Keratinocyte (primary cell): ENCODE measurements at regions not wholly inside any gene's neighbourhood (a gene's known extent, or its start where the extent isn't known, plus 50 kb on each side); places are given as distances from the start of the nearest gene placed in this dataset.

Experiments used
- DNase-seq: peaks from one replicate; pipeline ENCODE4 v3.0.0-alpha.2; 2011; ENCODE audit warnings: low read depth, missing footprints, low spot score
- FAIRE-seq: peaks from 2 replicates; lab custom pipeline; 2011; peaks lifted over from hg19 to GRCh38; lab: Jason Lieb, UNC
- H2AFZ ChIP-seq: 2 replicates; pipeline ENCODE4 v1.6.0; 2012; ENCODE audit warnings: low read length, control low read depth, inconsistent platforms; ENCODE audit not compliant: control insufficient read depth
- H3K27ac ChIP-seq: 2 replicates; pipeline ENCODE4 v1.5.1; 2011; ENCODE audit warnings: low read length; ENCODE audit not compliant: control insufficient read depth, insufficient read depth
- H3K27me3 ChIP-seq: 3 replicates; pipeline ENCODE4 v1.6.0; 2011; ENCODE audit warnings: low read length; ENCODE audit not compliant: control insufficient read depth, insufficient read depth; ENCODE audit errors: extremely low read depth
- H3K36me3 ChIP-seq, 2 experiments: 2 replicates in 1 of 2; 3 replicates in 1 of 2; pipeline ENCODE4 v1.5.1; 2011; ENCODE audit warnings: low read length in 2 of 2, mild to moderate bottlenecking in 1 of 2; ENCODE audit not compliant: control insufficient read depth in 2 of 2, insufficient read depth in 2 of 2; ENCODE audit errors: extremely low read depth in 1 of 2
- H3K4me1 ChIP-seq: 3 replicates; pipeline ENCODE4 v1.5.1; 2011; ENCODE audit warnings: low read length; ENCODE audit not compliant: control insufficient read depth, insufficient read depth; ENCODE audit errors: extremely low read depth
- H3K4me2 ChIP-seq: 3 replicates; pipeline ENCODE4 v1.6.0; 2011; ENCODE audit warnings: low read depth, low read length; ENCODE audit not compliant: control insufficient read depth, insufficient read depth; ENCODE audit errors: extremely low read depth
- H3K4me3 ChIP-seq, 3 experiments: fragments of 200-600 bp in 1 of 3; sonication (generic) in 1 of 3; 2 replicates in 2 of 3; 3 replicates in 1 of 3; pipeline ENCODE4 v1.5.1; 2011 to 2016; ENCODE audit warnings: low read length in 3 of 3, mild to moderate bottlenecking in 3 of 3, control low read depth in 2 of 3, inconsistent platforms in 1 of 3, low read depth in 1 of 3, mixed read lengths in 1 of 3, mixed run types in 1 of 3, moderate library complexity in 1 of 3; ENCODE audit not compliant: control insufficient read depth in 2 of 3, insufficient read depth in 2 of 3; ENCODE audit errors: extremely low read depth in 1 of 3
- H3K79me2 ChIP-seq: 2 replicates; pipeline ENCODE4 v1.6.0; 2012; ENCODE audit warnings: low read length; ENCODE audit not compliant: control insufficient read depth, insufficient read depth
- H3K9ac ChIP-seq: 3 replicates; pipeline ENCODE4 v1.6.0; 2011; ENCODE audit warnings: low read length; ENCODE audit not compliant: control insufficient read depth, insufficient read depth; ENCODE audit errors: extremely low read depth
- H3K9me1 ChIP-seq: 3 replicates; pipeline ENCODE4 v1.6.0; 2011; ENCODE audit warnings: low read length; ENCODE audit not compliant: control insufficient read depth, insufficient read depth; ENCODE audit errors: extremely low read depth
- H3K9me3 ChIP-seq: 2 replicates; pipeline ENCODE4 v1.5.1; 2012; ENCODE audit warnings: low read depth, low read length; ENCODE audit not compliant: control insufficient read depth
- H4K20me1 ChIP-seq: 3 replicates; pipeline ENCODE4 v1.6.0; 2011; ENCODE audit warnings: low read length; ENCODE audit not compliant: control insufficient read depth, insufficient read depth; ENCODE audit errors: extremely low read depth
- EZH2 ChIP-seq: IDR thresholded peaks from one replicate; pipeline ENCODE4 v1.6.1; 2012; ENCODE audit warnings: inconsistent platforms, mild to moderate bottlenecking, low read length, moderate library complexity
- dilution Hi-C: fragments of 300-500 bp; cut with MboI; formaldehyde crosslinking; loops from one replicate; pipeline ENCODE4 v1.7.0; 2020; ENCODE audit warnings: low sequenced_read_pairs; ENCODE audit not compliant: extremely low pct_ligation_motif_present
- TF ChIP-seq, protein P1 (sequence below), 3 experiments: IDR thresholded peaks in 1 of 3; conservative IDR thresholded peaks in 1 of 3; optimal IDR thresholded peaks in 1 of 3; 2 replicates in 2 of 3; 3 replicates in 1 of 3; pipeline versions ENCODE3 to v1.5.1; 2011; ENCODE audit warnings: low read length in 3 of 3, mild to moderate bottlenecking in 3 of 3, moderate library complexity in 2 of 3, control low read depth in 1 of 3, inconsistent platforms in 1 of 3; ENCODE audit not compliant: insufficient read depth in 2 of 3; ENCODE audit errors: extremely low read depth in 1 of 3

DNA sequence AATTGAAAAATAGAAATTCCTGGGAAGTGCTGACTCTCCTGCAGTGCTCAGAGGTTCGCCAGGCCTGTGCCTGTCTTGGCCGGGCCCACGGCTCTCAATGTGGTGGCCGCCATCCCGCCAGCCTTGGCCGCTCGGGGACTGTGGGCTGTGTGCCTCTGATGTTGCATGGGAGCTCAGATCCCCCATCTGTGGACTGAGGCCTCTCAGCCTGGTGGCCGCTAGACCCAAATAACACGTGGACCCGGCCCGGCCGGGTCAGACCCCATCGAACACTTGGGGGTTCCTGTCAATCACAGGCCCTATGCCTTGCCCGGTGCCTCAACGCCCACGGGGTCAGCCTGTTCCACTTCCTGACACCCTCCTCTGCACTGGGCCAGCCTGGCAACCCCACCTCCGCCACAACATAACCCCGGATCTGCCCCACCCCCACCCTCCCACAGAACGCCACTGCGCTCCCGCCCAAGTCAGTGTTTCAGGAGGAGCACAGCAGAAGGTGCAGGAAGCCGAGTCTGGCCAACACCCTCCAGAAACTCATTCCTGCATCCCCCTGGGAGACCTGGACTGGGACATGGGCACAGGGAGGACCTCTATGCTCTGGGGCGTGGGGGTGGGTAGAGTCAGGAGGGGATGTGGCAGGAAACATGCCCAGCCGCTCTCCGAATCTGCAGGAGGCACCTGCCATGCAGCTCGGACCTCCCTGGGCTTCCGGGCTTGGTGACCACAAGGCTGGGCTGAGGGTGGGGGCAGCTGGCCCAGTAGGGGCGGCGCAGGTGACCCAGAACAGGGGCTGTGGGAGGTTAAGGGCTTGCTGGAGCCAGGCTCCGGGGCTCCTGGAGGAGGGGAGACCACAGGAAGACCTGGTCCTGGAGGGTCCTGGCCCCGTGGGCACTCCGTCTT is 98.7 kb upstream of the BHLHE23 start:
- Histone ChIP-seq H3K4me2 (no peak overlapping the region), H3K9me1 (no peaks in the 10 kb centered on the region), H2AFZ (no peak overlapping the region), H3K9me3 (no peaks in the 10 kb centered on the region), H3K4me1 (no peaks in the 10 kb centered on the region), H4K20me1 (no peaks in the 10 kb centered on the region), H3K4me3 (no peak overlapping the region), H3K79me2 (no peaks in the 10 kb centered on the region), H3K9ac (no peak overlapping the region), H3K36me3 (no peaks in the 10 kb centered on the region), H3K27me3 (peaks cover 7% of the 10 kb centered on the region), H3K27ac (no peak overlapping the region)
- no peak for FAIRE-seq
- no peak for DNase-seq
- TF ChIP-seq, protein P1, sequence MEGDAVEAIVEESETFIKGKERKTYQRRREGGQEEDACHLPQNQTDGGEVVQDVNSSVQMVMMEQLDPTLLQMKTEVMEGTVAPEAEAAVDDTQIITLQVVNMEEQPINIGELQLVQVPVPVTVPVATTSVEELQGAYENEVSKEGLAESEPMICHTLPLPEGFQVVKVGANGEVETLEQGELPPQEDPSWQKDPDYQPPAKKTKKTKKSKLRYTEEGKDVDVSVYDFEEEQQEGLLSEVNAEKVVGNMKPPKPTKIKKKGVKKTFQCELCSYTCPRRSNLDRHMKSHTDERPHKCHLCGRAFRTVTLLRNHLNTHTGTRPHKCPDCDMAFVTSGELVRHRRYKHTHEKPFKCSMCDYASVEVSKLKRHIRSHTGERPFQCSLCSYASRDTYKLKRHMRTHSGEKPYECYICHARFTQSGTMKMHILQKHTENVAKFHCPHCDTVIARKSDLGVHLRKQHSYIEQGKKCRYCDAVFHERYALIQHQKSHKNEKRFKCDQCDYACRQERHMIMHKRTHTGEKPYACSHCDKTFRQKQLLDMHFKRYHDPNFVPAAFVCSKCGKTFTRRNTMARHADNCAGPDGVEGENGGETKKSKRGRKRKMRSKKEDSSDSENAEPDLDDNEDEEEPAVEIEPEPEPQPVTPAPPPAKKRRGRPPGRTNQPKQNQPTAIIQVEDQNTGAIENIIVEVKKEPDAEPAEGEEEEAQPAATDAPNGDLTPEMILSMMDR (optimal IDR thresholded peaks at IDR 0.05 in 1 of 3, IDR thresholded peaks at IDR 0.05 in 1 of 3, conservative IDR thresholded peaks at IDR 0.05 in 1 of 3; ENCODE audit: extremely low read depth in 1 of 3, insufficient read depth in 2 of 3, low read length in 3 of 3): no peak
- no peak for TF ChIP-seq EZH2
- dilution Hi-C loops: no loop called here

DNA sequence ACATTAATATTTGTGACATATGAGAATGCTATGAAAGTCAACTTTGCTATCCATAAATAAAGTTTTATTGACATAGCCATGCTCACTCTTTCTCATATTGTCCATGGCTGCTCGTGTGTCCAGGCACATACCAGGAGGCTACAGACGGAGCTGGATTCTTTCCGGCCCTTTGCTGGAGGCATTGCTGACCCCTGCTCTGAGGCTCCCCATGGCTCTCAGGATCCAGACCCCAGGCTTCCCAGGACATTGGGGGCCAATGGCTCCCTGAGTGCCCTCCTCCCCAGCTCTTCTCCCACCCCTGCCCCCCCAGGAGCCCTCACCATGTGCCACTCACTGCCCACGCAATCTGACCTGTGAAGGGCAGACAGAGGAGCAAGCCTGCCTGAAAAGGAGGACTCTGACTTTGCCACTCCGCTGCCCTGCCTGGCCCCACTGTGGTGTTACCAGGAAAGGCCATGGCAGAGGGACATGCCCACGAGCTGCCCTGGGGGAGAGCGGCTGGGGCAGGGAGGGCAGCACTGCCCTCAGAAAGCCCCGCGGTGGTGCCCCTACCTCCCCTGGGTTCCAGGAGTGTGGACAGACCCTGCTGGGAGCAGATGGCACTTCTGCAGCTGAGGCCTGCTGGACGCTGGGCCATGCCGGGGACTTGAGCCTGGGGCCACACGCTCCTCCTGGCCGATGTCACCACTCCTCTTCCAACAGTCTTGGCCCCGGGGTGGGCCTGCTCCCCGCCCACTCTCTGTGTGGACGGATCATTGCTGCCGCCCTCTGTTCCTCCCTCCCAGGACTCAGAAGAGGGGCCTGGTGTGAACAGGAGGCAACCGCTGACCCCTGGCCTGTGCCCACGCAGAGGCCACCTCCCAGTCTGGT is 97.8 kb upstream of the BHLHE23 start:
- no peaks in the 10 kb centered on the region for H3K79me2 ChIP-seq
- TF ChIP-seq, protein P1 (optimal IDR thresholded peaks at IDR 0.05 in 1 of 3, IDR thresholded peaks at IDR 0.05 in 1 of 3, conservative IDR thresholded peaks at IDR 0.05 in 1 of 3; ENCODE audit: extremely low read depth in 1 of 3, insufficient read depth in 2 of 3, low read length in 3 of 3): no peak
- TF ChIP-seq EZH2: no peak
- DNase-seq (no peak), FAIRE-seq (no peak)
- dilution Hi-C loops: no loop called here
- no peaks in the 10 kb centered on the region for H3K4me1 ChIP-seq
- no peak overlapping the region for H3K4me2 ChIP-seq
- no peaks in the 10 kb centered on the region for H4K20me1 ChIP-seq
- H3K27ac ChIP-seq: no peak overlapping the region
- H2AFZ ChIP-seq: no peak overlapping the region
- H3K9ac ChIP-seq: no peak overlapping the region
- H3K9me3 ChIP-seq: no peaks in the 10 kb centered on the region
- H3K4me3 ChIP-seq: no peak overlapping the region
- no peaks in the 10 kb centered on the region for H3K9me1 ChIP-seq
- H3K27me3 ChIP-seq: peaks cover 7% of the 10 kb centered on the region
- H3K36me3 ChIP-seq: no peaks in the 10 kb centered on the region
